GM12872 (cell line): ENCODE measurements at regions not wholly inside any gene's neighbourhood (a gene's known extent, or its start where the extent isn't known, plus 50 kb on each side); places are given as distances from the start of the nearest gene placed in this dataset.

Source experiments
- TF ChIP-seq, protein P1 (sequence below): IDR thresholded peaks from 3 replicates; pipeline ENCODE4 v1.5.1; 2011; ENCODE audit warnings: low read depth, mild to moderate bottlenecking, low read length, moderate library complexity; ENCODE audit not compliant: insufficient read depth

- TF ChIP-seq, protein P1, sequence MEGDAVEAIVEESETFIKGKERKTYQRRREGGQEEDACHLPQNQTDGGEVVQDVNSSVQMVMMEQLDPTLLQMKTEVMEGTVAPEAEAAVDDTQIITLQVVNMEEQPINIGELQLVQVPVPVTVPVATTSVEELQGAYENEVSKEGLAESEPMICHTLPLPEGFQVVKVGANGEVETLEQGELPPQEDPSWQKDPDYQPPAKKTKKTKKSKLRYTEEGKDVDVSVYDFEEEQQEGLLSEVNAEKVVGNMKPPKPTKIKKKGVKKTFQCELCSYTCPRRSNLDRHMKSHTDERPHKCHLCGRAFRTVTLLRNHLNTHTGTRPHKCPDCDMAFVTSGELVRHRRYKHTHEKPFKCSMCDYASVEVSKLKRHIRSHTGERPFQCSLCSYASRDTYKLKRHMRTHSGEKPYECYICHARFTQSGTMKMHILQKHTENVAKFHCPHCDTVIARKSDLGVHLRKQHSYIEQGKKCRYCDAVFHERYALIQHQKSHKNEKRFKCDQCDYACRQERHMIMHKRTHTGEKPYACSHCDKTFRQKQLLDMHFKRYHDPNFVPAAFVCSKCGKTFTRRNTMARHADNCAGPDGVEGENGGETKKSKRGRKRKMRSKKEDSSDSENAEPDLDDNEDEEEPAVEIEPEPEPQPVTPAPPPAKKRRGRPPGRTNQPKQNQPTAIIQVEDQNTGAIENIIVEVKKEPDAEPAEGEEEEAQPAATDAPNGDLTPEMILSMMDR = no peak
Measured at GRCh38 chr2:59353306-59353921, 1112.3 kb upstream of the FANCL start.

GRCh38 chr2:59342166-59342565 is 1101.0 kb upstream of the FANCL start:
- TF ChIP-seq, protein P1 = no peak

- TF ChIP-seq, protein P1 = no peak
Measured at GRCh38 chr2:59339837-59340207, 1098.7 kb upstream of the FANCL start.

GRCh38 chr2:59339121-59339836 is 1098.2 kb upstream of the FANCL start:
- TF ChIP-seq, protein P1 = no peak

DNA sequence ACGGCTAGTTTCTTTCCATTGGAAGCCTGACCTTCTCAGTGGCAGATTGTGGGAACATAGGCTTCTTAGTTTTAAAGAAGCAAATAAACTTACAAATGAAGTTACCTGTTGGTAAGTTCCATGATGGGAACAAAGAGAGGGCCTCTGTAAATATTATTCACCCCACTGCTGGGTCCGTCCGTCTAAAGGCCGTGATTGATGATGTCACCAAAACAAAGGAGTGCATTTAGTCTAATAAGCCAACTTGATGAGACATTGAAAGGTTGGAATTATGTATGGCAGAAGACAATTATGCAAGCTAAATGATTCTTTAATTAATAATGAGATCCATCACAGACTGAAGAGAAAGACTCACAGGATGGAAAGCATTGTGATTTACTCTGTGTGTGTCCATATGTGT is 1091.9 kb upstream of the FANCL start:
- TF ChIP-seq, protein P1 = no peak

- TF ChIP-seq, protein P1 = no peak
Measured at GRCh38 chr2:59322870-59323269, 1081.7 kb upstream of the FANCL start.

DNA sequence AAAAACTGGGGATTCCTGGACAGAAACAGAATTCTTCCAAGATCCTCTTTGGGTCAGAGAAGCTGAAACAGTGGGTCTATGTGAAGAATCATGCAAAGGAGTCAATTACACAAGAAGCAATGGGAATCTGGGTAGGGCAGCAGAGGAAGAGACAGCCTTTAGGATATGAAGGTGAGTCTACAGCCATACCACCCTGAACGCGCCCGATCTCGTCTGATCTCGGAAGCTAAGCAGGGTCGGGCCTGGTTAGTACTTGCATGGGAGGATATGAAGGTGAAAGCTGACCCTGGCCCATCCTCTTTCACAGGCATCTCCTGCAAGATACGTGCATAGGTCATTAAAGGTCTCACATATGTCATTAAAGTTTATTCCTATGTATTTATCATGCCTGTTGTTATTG is 1080.9 kb upstream of the FANCL start:
- TF ChIP-seq, protein P1 = no peak
